C4-2B (cell line): ENCODE measurements at regions not wholly inside any gene's neighbourhood (a gene's known extent, or its start where the extent isn't known, plus 50 kb on each side); places are given as distances from the start of the nearest gene placed in this dataset.

Experiments
- H3K27ac ChIP-seq: fragments of 450-650 bp; 2 replicates; pipeline ENCODE4 v1.5.1; 2017
- CTCF ChIP-seq: fragments of 450-650 bp; conservative IDR thresholded peaks from 2 replicates; pipeline ENCODE4 v1.5.1; 2017; ENCODE audit warnings: mild to moderate bottlenecking
- ZFX ChIP-seq: fragments of 450-650 bp; IDR thresholded peaks from 2 replicates; pipeline ENCODE4 v1.6.1; 2017

GRCh38 chr5:166992108-166992507 is 1299.3 kb upstream of the WWC1 start:
- no peak overlapping the region for H3K27ac ChIP-seq
- TF ChIP-seq CTCF (no peak), ZFX (no peak)

DNA sequence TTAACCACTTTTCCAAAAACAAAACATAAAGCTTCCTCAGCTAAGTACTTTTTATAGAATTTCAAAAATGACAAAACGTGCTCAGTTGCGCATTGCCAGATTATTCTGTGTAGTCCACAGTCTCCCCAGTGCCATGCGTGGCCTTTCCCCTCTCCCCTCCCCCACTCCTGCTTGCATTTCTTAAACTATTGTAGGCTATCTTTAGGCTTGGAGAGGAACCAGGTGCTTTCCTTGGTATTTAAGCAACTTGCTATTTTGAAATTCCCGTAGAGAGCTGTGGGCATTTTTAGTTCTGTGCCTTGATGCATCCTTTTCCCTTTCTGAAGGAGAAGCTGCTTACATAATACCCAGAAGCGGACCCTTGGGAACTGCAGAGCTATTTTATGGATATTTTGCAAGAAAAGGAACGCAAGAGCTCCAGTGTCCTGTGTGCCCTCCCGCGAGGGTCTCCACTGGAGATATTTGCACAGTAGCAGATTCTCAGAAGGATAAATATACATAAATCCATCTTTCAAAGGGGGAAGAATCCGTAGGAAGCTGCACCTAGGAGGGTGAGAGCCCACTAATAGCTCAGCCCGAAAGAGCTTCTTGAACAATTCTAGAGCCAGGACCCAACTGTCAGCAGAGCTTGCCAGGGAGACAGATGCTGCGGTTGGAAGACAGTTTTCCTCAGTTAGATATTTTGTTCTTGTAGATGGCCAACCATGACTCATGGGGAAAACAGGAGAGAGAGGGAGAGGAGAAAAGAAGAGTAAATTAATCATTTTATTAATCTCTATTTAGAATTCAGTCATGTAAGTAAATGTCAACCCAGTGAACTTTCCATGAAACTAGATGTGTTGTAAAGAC is 1298.3 kb upstream of the WWC1 start:
- TF ChIP-seq ZFX, result no peak
- TF ChIP-seq CTCF, result no peak
- H3K27ac ChIP-seq, result no peak overlapping the region

- no peak overlapping the region for H3K27ac ChIP-seq
- TF ChIP-seq CTCF (no peak), ZFX (no peak)
These were observed 1297.2 kb upstream of the WWC1 start for GRCh38 chr5:166994226-166994625.

- no peak overlapping the region for H3K27ac ChIP-seq
- TF ChIP-seq CTCF (no peak), ZFX (no peak)
These were observed 1290.2 kb upstream of the WWC1 start for GRCh38 chr5:167001246-167001645.

DNA sequence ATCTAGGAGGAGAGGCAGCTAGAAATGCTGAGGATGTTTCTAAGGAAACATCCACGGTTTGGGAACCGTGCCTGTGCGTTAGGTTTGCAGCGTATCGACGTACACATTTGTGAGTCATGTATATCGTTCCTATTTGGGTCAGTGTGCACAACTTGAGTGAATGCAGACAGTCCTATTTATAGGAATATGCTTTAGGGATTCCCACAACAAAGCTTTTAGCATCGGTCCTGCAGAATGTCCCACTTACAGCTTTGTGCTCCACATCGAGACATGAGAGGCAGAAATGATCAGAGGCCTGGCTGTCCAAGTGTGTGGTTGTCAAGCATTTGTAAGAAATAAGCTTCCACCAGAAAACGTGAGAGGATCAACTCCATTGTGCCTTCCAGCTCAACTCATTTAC is 1282.7 kb upstream of the WWC1 start:
- TF ChIP-seq ZFX (no peak), CTCF (no peak)
- no peak overlapping the region for H3K27ac ChIP-seq

- TF ChIP-seq CTCF (no peak), ZFX (no peak)
- H3K27ac ChIP-seq, result no peak overlapping the region
These were observed 1280.2 kb upstream of the WWC1 start for GRCh38 chr5:167011196-167011595.

DNA sequence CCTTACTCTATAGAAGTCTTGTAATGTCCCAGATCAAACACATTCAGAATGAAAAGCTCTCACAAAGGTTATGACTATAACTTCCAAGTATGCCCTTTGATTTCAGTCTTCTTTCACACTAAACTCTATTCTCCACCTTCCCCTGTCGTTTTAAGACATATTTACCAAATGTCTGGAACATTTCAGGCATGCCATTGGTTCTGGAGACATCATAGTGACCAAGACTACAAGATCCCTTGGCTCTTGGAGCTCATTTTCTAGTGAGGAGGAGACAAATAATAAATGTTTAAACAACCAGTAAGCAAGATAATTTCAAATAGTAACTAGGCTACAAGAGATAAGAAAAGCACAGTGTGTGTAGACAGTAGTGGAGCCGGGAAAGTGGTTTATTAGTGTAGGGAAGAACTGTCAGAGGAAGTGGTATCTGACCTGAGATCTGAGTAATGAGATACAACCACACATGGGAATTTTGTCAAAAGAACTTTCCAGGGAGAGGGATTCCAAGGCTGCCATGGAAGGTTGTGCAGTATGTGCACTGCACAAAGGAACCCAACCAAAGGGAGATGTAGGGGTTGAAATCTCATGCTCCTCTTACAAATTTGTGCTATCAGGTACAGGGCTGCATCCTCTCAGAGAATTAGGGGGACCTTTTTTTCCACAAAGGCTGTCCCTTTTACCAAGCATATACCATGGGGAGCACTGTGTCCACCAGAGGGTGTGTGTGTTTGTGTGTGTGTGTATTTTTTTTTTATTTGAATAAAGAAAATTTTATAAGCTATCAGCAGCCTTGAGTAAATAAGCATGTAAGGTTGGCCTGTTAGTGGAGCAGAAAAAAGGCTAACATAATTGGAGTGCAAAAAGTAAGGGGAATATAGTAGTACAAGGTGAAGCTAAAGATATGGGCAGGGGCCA is 1279.1 kb upstream of the WWC1 start:
- H3K27ac ChIP-seq, result no peak overlapping the region
- TF ChIP-seq ZFX, result no peak
- TF ChIP-seq CTCF, result peak; percentile 43
